Mesenchymal stem cell (in vitro differentiated cells and primary cell): ENCODE measurements at regions not wholly inside any gene's neighbourhood (a gene's known extent, or its start where the extent isn't known, plus 50 kb on each side); places are given as distances from the start of the nearest gene placed in this dataset.

Experiments
- DNase-seq: peaks from one replicate; pipeline ENCODE4 v3.0.0-alpha.2; 2013
- H2AFZ ChIP-seq: one replicate; pipeline ENCODE4 v1.6.1; 2013; ENCODE audit warnings: low read depth, mild to moderate bottlenecking, control low read depth, inconsistent platforms, low read length, moderate library complexity
- H2AK5ac ChIP-seq: 2 replicates; pipeline ENCODE4 v1.6.1; 2013; ENCODE audit warnings: low read length, moderate library complexity, mild to moderate bottlenecking, inconsistent platforms; ENCODE audit not compliant: severe bottlenecking
- H2BK120ac ChIP-seq: one replicate; pipeline ENCODE4 v1.6.1; 2013; ENCODE audit warnings: low read depth, mild to moderate bottlenecking, inconsistent platforms, low read length, moderate library complexity
- H2BK12ac ChIP-seq, 2 experiments: one replicate each; pipeline ENCODE4 v1.6.1; 2013; ENCODE audit warnings: inconsistent platforms in 2 of 2, low read length in 2 of 2, mild to moderate bottlenecking in 2 of 2, moderate library complexity in 2 of 2, control low read depth in 1 of 2
- H2BK15ac ChIP-seq: one replicate; pipeline ENCODE4 v1.6.1; 2013; ENCODE audit warnings: mild to moderate bottlenecking, low read depth, inconsistent platforms; ENCODE audit not compliant: poor library complexity, severe bottlenecking
- H2BK5ac ChIP-seq: 2 replicates; pipeline ENCODE4 v1.6.1; 2013; ENCODE audit warnings: low read depth, mild to moderate bottlenecking, low read length, control low read depth, inconsistent platforms; ENCODE audit not compliant: poor library complexity, severe bottlenecking
- H3K14ac ChIP-seq, 2 experiments: one replicate each; pipeline ENCODE4 v1.6.1; 2013; ENCODE audit warnings: inconsistent platforms in 2 of 2, low read length in 2 of 2, control low read depth in 1 of 2, mild to moderate bottlenecking in 1 of 2, moderate library complexity in 1 of 2
- H3K18ac ChIP-seq, 2 experiments: one replicate each; pipeline ENCODE4 v1.6.1; 2013; ENCODE audit warnings: inconsistent platforms in 2 of 2, low read length in 2 of 2, control low read depth in 1 of 2, low read depth in 1 of 2, mild to moderate bottlenecking in 1 of 2
- H3K23ac ChIP-seq, 2 experiments: one replicate each; pipeline ENCODE4 v1.6.1; 2013; ENCODE audit warnings: inconsistent platforms in 2 of 2, low read length in 2 of 2, mild to moderate bottlenecking in 2 of 2, moderate library complexity in 2 of 2, control low read depth in 1 of 2
- H3K27ac ChIP-seq: 2 replicates; pipeline ENCODE4 v1.5.1; 2013; ENCODE audit warnings: mild to moderate bottlenecking, moderate library complexity, low read length, control low read depth, inconsistent platforms; ENCODE audit not compliant: poor library complexity, severe bottlenecking
- H3K27me3 ChIP-seq, 2 experiments: 2 replicates each; pipeline versions ENCODE4 v1.6.1 to v1.7.0; 2013; ENCODE audit warnings: low read length in 2 of 2, mild to moderate bottlenecking in 2 of 2, moderate library complexity in 2 of 2, control low read depth in 1 of 2, inconsistent platforms in 1 of 2; ENCODE audit not compliant: control insufficient read depth in 1 of 2, insufficient read depth in 1 of 2
- H3K36me3 ChIP-seq, 2 experiments: 2 replicates each; pipeline versions ENCODE4 v1.6.1 to v1.7.0; 2013; ENCODE audit warnings: low read length in 2 of 2, control low read depth in 1 of 2, inconsistent platforms in 1 of 2, low read depth in 1 of 2, mild to moderate bottlenecking in 1 of 2; ENCODE audit not compliant: insufficient read depth in 2 of 2, control insufficient read depth in 1 of 2
- H3K4ac ChIP-seq, 2 experiments: one replicate each; pipeline ENCODE4 v1.6.1; 2013; ENCODE audit warnings: inconsistent platforms in 2 of 2, low read length in 2 of 2, mild to moderate bottlenecking in 2 of 2, moderate library complexity in 2 of 2, control low read depth in 1 of 2, low read depth in 1 of 2
- H3K4me1 ChIP-seq: 2 replicates; pipeline ENCODE4 v1.6.1; 2013; ENCODE audit warnings: low read depth, low read length, control low read depth; ENCODE audit not compliant: control insufficient read depth, insufficient read depth
- H3K4me2 ChIP-seq: 2 replicates; pipeline ENCODE4 v1.6.1; 2013; ENCODE audit warnings: low read length, mild to moderate bottlenecking, inconsistent platforms; ENCODE audit not compliant: poor library complexity, severe bottlenecking
- H3K4me3 ChIP-seq, 2 experiments: 2 replicates each; pipeline versions ENCODE4 v1.5.1 to v1.7.0; 2013; ENCODE audit warnings: low read length in 2 of 2, mild to moderate bottlenecking in 2 of 2, control low read depth in 1 of 2, low read depth in 1 of 2; ENCODE audit not compliant: insufficient read depth in 1 of 2
- H3K79me1 ChIP-seq: replicated peaks from 2 replicates; pipeline ENCODE4 v1.6.1; 2013; ENCODE audit warnings: mild to moderate bottlenecking, control low read depth, low read length, inconsistent platforms; ENCODE audit not compliant: poor library complexity, severe bottlenecking
- H3K9ac ChIP-seq: 2 replicates; pipeline ENCODE4 v1.7.0; 2013; ENCODE audit warnings: mild to moderate bottlenecking, low read length, moderate library complexity
- H3K9me3 ChIP-seq: 2 replicates; pipeline ENCODE4 v1.7.0; 2013; ENCODE audit warnings: mild to moderate bottlenecking, low read length; ENCODE audit not compliant: control insufficient read depth
- H4K8ac ChIP-seq: one replicate; pipeline ENCODE4 v1.6.1; 2013; ENCODE audit warnings: inconsistent platforms, mild to moderate bottlenecking, low read length, moderate library complexity
- H4K91ac ChIP-seq: one replicate; pipeline ENCODE4 v1.6.1; 2013; ENCODE audit warnings: mild to moderate bottlenecking, low read length, inconsistent platforms
- WGBS: methylation state at CpG from one replicate; pipeline ENCODE4 v1.1.7; 2013; ENCODE audit warnings: mixed read lengths; 5-methylcytosine and 5-hydroxymethylcytosine counted together

DNA sequence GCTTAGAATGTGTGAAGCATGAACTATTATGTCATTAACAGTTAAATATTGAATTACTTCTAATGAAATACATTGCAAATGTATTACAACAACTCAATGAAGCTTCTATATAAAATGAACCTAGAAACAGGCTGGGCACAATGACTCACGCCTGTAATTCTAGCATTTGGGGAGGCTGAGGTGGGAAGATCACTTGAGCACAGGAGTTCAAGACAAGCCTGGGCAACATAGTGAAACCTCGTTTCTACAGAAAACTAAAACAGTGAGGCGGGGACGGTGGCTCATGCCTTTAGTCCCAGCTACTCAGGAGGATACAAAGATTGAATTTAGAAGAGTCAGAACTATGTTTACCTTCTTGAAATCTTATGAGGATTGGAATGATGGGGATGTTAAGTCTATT is 505.1 kb downstream of the SLITRK5 start:
- 92% methylated on average over 4 of the region's 4 CpGs for whole genome bisulfite sequencing
- Histone ChIP-seq H2BK15ac (no peak overlapping the region), H2BK5ac (no peak overlapping the region)

DNA sequence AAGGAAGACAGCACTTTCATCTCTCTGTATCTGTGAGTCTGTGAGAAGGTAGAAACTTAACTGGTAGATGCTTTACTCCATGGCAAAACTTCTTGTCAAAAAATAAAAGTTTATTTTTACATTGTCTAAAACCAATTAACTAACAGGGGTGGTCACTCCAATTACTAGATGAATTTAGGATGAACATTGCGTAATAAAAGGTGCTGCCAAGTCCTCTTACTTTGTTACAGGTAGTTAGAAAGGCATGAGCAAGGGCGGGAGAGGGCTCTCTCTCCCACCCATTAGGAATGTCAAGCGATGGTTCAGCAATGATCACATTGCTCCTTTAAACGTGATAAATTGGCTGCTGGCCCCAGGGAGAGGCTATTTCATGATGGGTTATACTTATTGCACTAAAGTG is 512.3 kb downstream of the SLITRK5 start:
- Histone ChIP-seq H4K8ac (no peak overlapping the region), H3K4me3 (no peak overlapping the region), H3K79me1 (no peaks in the 10 kb centered on the region), H2BK5ac (no peak overlapping the region), H2AFZ (no peak overlapping the region), H3K36me3 (no peaks in the 10 kb centered on the region), H2AK5ac (no peak overlapping the region), H3K4me1 (no peaks in the 10 kb centered on the region), H3K9me3 (peaks cover 15% of the 10 kb centered on the region), H3K23ac (no peak overlapping the region), H3K4ac (no peak overlapping the region), H3K27me3 (no peaks in the 10 kb centered on the region), H3K9ac (no peak overlapping the region), H2BK120ac (no peak overlapping the region), H3K4me2 (no peak overlapping the region), H2BK15ac (no peak overlapping the region), H4K91ac (no peak overlapping the region), H3K27ac (no peak overlapping the region), H3K18ac (no peak overlapping the region), H2BK12ac (no peak overlapping the region), H3K14ac (no peak overlapping the region)
- 73% methylated on average over 4 of the region's 4 CpGs for WGBS
- no peak for DNase-seq

More for the DNA sequence above, 505.1 kb downstream of the SLITRK5 start:
- peaks cover 7% of the 10 kb centered on the region for H3K9me3 ChIP-seq
- no peak overlapping the region for H3K9ac ChIP-seq
- H3K4me3 ChIP-seq = no peak overlapping the region
- H2AK5ac ChIP-seq = no peak overlapping the region
- no peak for DNase-seq
- no peak overlapping the region for H4K91ac ChIP-seq
- H3K4me1 ChIP-seq = no peaks in the 10 kb centered on the region
- no peaks in the 10 kb centered on the region for H3K36me3 ChIP-seq
- no peaks in the 10 kb centered on the region for H3K27me3 ChIP-seq
- no peak overlapping the region for H3K4me2 ChIP-seq
- H3K79me1 ChIP-seq = no peaks in the 10 kb centered on the region
- H4K8ac ChIP-seq = no peak overlapping the region
- H3K27ac ChIP-seq = no peak overlapping the region
- H2AFZ ChIP-seq = no peak overlapping the region
- H2BK12ac ChIP-seq = no peak overlapping the region
- no peak overlapping the region for H2BK120ac ChIP-seq
- H3K23ac ChIP-seq = no peak overlapping the region
- no peak overlapping the region for H3K4ac ChIP-seq
- no peak overlapping the region for H3K18ac ChIP-seq
- no peak overlapping the region for H3K14ac ChIP-seq

DNA sequence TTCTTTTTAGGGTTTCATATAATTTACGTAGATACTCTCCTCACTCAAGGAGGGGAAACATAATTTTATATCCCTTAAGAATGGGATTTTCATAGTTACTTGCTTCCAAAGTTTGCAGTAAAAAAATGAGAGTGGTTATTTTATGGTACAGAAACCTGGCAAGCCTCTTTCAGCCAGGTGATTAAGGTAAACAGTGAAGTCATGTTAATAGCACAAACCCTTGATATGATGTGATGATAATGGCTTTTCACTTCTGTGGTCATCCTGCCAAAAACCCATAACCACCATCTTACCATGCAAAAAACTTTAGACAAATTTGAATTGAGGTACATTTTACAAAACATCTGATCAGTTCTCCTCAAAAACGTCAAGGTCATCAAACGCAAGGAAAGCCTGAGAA is 517.8 kb downstream of the SLITRK5 start:
- Histone ChIP-seq H2AFZ (no peak overlapping the region), H4K8ac (no peak overlapping the region), H3K4me3 (no peak overlapping the region), H3K9ac (no peak overlapping the region), H3K4me2 (no peak overlapping the region), H4K91ac (no peak overlapping the region), H3K27ac (no peak overlapping the region), H3K36me3 (no peaks in the 10 kb centered on the region), H3K4ac (no peak overlapping the region), H2BK12ac (no peak overlapping the region), H2BK15ac (no peak overlapping the region), H3K18ac (no peak overlapping the region), H3K23ac (no peak overlapping the region), H2BK120ac (no peak overlapping the region), H2BK5ac (no peak overlapping the region), H3K14ac (no peak overlapping the region), H3K27me3 (no peaks in the 10 kb centered on the region), H3K4me1 (no peaks in the 10 kb centered on the region), H2AK5ac (no peak overlapping the region), H3K9me3 (peaks cover 4% of the 10 kb centered on the region), H3K79me1 (no peaks in the 10 kb centered on the region)
- no peak for DNase-seq
- WGBS = 93% methylated on average over 2 of the region's 3 CpGs

DNA sequence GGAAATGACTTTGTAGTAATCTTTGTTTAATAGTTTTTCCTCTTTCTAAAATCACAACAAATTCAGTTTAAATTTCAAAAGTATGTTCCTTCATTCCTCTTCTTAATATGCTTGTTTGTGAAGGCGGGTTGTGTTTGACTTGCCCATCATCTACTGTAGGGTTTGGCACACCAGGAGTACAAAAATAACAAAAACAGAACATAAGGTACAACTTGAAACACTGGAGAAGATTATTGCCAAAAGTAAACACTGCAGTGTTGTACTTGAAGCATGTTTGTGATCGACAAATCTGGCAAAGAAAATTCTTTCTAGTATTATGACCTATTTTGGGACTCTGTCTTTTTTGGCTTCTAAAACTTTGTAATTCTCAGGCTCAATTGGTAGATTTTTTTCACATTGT is 518.6 kb downstream of the SLITRK5 start:
- no peak overlapping the region for H3K18ac ChIP-seq
- H3K4me2 ChIP-seq = no peak overlapping the region
- no peak overlapping the region for H3K4me3 ChIP-seq
- no peak overlapping the region for H2BK120ac ChIP-seq
- DNase-seq = no peak
- no peaks in the 10 kb centered on the region for H3K36me3 ChIP-seq
- no peaks in the 10 kb centered on the region for H3K27me3 ChIP-seq
- no peaks in the 10 kb centered on the region for H3K4me1 ChIP-seq
- no peak overlapping the region for H3K27ac ChIP-seq
- H4K91ac ChIP-seq = no peak overlapping the region
- H3K9ac ChIP-seq = no peak overlapping the region
- H2AK5ac ChIP-seq = no peak overlapping the region
- no peaks in the 10 kb centered on the region for H3K79me1 ChIP-seq
- no peak overlapping the region for H4K8ac ChIP-seq
- no peak overlapping the region for H2BK15ac ChIP-seq
- H3K14ac ChIP-seq = no peak overlapping the region
- no peak overlapping the region for H2BK5ac ChIP-seq
- no peak overlapping the region for H2BK12ac ChIP-seq
- H3K4ac ChIP-seq = no peak overlapping the region
- no CpG with 5 or more reads among the region's 2 CpGs for WGBS
- no peak overlapping the region for H3K23ac ChIP-seq
- H2AFZ ChIP-seq = no peak overlapping the region
- H3K9me3 ChIP-seq = peaks cover 4% of the 10 kb centered on the region
